ENCODE measurements at regions not wholly inside any gene's neighbourhood (a gene's known extent, or its start where the extent isn't known, plus 50 kb on each side); places are given as distances from the start of the nearest gene placed in this dataset.
"Not testable (repeated sequence)": the region's sequence is repeated elsewhere in the genome, so short reads cannot be mapped to it uniquely, and the experiment has no call there.

DNA sequence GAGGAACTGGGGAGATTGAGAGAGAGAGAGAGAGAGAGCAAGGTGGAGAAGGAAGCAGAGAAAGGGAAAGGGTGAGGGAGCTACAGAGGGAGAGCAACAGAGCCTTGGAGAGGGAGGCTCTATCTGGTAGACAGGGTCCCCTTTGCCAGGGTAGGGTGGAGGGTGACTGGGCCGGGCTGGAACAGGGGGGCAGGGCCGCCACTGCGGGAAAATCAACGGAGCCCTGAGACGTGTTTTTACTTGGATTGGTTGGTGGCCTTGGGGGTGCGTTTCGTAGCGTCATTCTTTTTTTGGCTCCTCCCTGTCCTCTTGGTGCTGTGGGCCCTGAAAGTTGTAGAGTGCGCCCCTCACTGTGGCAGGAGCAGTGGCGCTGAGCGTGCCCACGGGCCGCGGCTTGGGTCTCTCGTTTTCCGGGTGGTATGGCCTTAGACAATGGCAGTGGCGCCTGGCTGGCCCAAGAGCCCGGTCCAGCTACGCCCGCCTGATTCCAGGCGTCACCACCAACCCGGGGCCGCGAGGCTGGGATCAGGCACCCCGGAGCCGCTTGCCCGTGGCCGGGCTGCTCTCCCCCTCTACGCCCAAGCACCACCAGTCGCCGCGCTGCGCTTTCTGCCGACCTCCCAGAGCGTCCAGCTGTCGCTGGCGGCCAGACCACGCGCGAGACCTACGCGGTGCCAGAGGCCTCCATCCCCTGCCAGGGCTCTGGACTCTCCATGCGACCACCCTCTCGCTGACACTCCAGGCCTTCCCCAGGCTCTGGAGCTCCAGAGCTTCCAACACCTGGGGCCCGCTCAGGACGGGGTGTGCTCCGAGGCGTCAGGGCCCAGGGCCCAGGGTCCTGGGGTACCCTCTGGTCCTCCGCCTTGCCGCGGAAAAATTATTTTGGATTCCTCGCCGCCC is 443.8 kb upstream of the DEFB115 start:
- TF ChIP-seq CTCF (conservative IDR thresholded peaks at IDR 0.05; ENCODE audit: low read depth, low read length); POLR2A (IDR thresholded peaks at IDR 0.05; ENCODE audit: low read depth, low read length); BHLHE40 (IDR thresholded peaks at IDR 0.05; ENCODE audit: low read depth, low read length); MAFK (IDR thresholded peaks at IDR 0.05; ENCODE audit: low read depth, low read length); CEBPB (IDR thresholded peaks at IDR 0.05; ENCODE audit: low read depth, low read length); NFE2L2 (IDR thresholded peaks at IDR 0.05; ENCODE audit: low read depth, low read length); RAD21 (IDR thresholded peaks at IDR 0.05; ENCODE audit: low read length); USF2 (IDR thresholded peaks at IDR 0.05; ENCODE audit: low read depth, low read length); RCOR1 (IDR thresholded peaks at IDR 0.05; ENCODE audit: insufficient replicate concordance, low read length); RFX5 (IDR thresholded peaks at IDR 0.05; ENCODE audit: low read depth, low read length); MAZ (IDR thresholded peaks at IDR 0.05; ENCODE audit: borderline replicate concordance, low read depth, low read length): not testable (repeated sequence)
- TF ChIP-seq, protein P1, sequence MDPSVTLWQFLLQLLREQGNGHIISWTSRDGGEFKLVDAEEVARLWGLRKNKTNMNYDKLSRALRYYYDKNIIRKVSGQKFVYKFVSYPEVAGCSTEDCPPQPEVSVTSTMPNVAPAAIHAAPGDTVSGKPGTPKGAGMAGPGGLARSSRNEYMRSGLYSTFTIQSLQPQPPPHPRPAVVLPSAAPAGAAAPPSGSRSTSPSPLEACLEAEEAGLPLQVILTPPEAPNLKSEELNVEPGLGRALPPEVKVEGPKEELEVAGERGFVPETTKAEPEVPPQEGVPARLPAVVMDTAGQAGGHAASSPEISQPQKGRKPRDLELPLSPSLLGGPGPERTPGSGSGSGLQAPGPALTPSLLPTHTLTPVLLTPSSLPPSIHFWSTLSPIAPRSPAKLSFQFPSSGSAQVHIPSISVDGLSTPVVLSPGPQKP (IDR thresholded peaks at IDR 0.05; ENCODE audit: borderline replicate concordance, low read depth, low read length) = not testable (repeated sequence)

Measured in IMR-90 (cell line).